Adrenal gland (tissue), 5 donors: ENCODE measurements at regions not wholly inside any gene's neighbourhood (a gene's known extent, or its start where the extent isn't known, plus 50 kb on each side); places are given as distances from the start of the nearest gene placed in this dataset.

Experiments used
- POLR2A ChIP-seq, 2 donors: fragments of 450-650 bp; IDR thresholded peaks; one replicate each; pipeline ENCODE4 v1.6.1; 2017; ENCODE audit warnings: antibody characterized with exemption in 2 of 2, mild to moderate bottlenecking in 2 of 2, moderate library complexity in 1 of 2
- TF ChIP-seq, protein P1 (sequence below), 6 experiments: fragments of 450-650 bp in 4 of 6; fragments of 200-600 bp in 2 of 6; sonication (generic) in 1 of 6; IDR thresholded peaks; 1 replicate in 5 of 6; 2 replicates in 1 of 6; pipeline versions ENCODE4 v1.5.1 to v1.8.0; 2016 to 2021; ENCODE audit warnings: antibody characterized with exemption in 6 of 6, mild to moderate bottlenecking in 2 of 6, moderate library complexity in 1 of 6
- donor health status: DM: no; HTN: no; CAD: no.

DNA sequence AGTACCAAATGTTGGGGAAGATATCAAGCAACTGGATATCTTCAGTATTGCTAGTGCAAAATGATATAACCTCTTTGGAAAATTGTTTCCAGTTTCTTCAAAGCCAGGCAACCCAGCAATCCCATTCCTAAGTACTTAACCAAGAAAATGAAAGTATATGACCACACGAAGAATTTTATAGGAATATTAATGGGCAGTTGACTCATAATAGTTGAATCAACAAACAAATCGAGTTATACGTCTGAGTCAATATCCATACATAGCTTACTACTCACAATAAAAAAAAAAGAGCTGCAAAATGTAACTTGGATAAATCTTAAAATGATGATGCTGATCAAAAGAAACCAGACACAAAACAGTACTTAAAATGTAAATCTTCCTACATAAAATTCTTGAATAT is 810.4 kb downstream of the METTL4 start:
- TF ChIP-seq POLR2A (IDR thresholded peaks at IDR 0.05), result no peak
- TF ChIP-seq, protein P1, sequence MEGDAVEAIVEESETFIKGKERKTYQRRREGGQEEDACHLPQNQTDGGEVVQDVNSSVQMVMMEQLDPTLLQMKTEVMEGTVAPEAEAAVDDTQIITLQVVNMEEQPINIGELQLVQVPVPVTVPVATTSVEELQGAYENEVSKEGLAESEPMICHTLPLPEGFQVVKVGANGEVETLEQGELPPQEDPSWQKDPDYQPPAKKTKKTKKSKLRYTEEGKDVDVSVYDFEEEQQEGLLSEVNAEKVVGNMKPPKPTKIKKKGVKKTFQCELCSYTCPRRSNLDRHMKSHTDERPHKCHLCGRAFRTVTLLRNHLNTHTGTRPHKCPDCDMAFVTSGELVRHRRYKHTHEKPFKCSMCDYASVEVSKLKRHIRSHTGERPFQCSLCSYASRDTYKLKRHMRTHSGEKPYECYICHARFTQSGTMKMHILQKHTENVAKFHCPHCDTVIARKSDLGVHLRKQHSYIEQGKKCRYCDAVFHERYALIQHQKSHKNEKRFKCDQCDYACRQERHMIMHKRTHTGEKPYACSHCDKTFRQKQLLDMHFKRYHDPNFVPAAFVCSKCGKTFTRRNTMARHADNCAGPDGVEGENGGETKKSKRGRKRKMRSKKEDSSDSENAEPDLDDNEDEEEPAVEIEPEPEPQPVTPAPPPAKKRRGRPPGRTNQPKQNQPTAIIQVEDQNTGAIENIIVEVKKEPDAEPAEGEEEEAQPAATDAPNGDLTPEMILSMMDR (IDR thresholded peaks at IDR 0.05), result no peak
